Inflammatory macrophage (primary cell): ENCODE measurements at regions not wholly inside any gene's neighbourhood (a gene's known extent, or its start where the extent isn't known, plus 50 kb on each side); places are given as distances from the start of the nearest gene placed in this dataset.

Source experiments
- DNase-seq, 2 donors: peaks; one replicate each; pipeline ENCODE4 v3.0.0-alpha.2; 2020 to 2022

DNA sequence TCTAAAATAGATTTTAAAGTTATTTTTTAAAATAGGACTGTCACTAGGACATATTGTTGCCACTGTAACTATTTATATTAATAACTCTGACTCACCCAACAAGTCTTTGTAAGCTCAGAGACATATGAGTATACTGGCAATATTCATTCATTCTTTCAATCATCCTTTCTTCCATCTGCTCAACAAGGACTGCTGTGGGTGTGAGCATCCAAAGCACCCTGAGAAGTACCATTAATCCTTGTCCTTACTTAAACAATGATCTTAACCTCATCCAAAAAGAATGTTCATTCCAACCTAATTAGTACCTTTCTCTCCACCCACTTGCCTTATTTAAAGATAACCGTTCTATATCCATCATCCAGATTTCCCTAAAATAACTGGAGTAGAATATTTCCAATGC lies 94.2 kb upstream of the PPP2R3A start:
- no peak for DNase-seq

GRCh38 chr3:135874035-135874434 lies 91.5 kb upstream of the PPP2R3A start:
- DNase-seq, result no peak

GRCh38 chr3:135878501-135878900 lies 87.0 kb upstream of the PPP2R3A start:
- DNase-seq, result no peak

DNA sequence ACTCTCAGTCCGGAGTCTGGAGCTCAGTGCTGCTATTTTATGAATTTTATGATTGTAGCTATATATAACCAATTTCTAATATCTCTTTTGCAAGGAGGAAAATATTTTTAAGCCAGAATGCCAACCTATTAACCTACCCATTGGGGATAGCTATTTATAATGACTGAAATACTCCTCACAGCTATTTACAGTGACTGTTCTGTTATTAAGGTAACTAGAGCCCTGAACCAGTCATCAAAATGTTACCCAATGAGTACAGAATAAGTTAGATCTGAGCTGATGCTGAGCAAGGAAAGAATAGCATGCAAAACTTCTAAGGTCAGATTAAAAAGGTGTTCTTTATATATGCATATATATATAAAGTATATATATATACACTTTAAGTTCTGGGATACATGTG lies 79.6 kb upstream of the PPP2R3A start:
- DNase-seq, result no peak

DNA sequence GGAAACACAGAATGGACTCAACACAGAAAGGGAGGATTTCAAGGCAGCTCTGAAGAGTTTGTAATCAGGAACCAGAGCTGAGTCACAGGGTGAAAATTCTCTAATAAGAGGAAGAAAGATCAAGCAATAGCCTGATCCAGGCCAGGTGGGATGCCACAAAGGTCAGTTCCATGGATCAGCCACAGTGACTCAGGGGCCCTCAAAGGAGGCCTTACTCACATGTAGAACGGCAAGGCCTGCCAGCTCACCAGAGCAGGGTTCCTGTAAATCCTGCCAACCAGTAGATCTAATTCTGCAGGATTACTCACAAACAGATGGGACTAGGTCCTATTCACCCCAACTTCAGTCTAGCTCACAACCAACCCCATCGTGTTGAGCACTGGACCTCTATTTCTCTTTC lies 78.3 kb upstream of the PPP2R3A start:
- no peak for DNase-seq

GRCh38 chr3:135889443-135889842 lies 76.1 kb upstream of the PPP2R3A start:
- no peak for DNase-seq

DNA sequence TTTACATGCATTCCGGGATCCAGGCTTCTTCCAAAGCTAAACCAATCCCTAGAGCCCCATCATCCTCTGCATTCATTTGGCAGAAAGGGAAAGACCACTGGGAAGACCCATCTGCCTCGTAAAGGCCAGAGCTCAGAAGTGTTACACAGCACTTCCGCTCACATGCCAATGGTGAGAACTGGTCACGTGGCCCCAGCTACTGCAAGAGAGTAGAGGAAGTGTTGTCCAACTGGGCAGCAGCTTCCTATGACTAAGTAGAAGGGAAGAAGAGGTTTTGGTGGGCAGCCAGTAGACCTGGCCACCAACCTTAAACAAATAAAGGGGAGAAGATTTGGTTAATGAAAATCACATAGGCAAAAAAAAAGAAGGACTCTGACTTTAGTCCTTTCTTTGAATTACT lies 74.4 kb upstream of the PPP2R3A start:
- DNase-seq, result peak in 1 of 2 donors; percentile 4

GRCh38 chr3:135895106-135895733 lies 70.3 kb upstream of the PPP2R3A start:
- peak; percentile 61 to 68 for DNase-seq

DNA sequence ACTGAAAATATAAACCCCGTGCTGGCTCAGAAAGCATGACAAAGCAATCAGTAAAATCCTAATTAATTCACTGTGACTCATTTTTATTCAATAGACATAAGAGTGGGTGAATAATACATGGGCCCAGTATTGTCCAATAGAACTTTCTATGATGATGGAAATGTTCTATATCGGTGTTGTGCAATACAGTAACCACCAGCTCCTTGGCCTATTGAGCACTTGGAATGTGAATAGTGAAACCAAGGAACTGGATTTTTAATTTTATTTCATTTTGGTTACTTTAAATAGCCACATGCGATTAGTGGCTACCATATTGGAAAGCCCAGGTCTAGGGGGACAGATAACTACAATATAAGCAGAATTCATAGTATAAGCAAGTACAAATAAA lies 69.8 kb upstream of the PPP2R3A start:
- DNase-seq, result no peak

- DNase-seq, result no peak
Observed at GRCh38 chr3:135896613-135897012, 68.9 kb upstream of the PPP2R3A start.

GRCh38 chr3:135897715-135898114 lies 67.8 kb upstream of the PPP2R3A start:
- DNase-seq, result no peak

GRCh38 chr3:135898774-135899173 lies 66.8 kb upstream of the PPP2R3A start:
- DNase-seq, result no peak

DNA sequence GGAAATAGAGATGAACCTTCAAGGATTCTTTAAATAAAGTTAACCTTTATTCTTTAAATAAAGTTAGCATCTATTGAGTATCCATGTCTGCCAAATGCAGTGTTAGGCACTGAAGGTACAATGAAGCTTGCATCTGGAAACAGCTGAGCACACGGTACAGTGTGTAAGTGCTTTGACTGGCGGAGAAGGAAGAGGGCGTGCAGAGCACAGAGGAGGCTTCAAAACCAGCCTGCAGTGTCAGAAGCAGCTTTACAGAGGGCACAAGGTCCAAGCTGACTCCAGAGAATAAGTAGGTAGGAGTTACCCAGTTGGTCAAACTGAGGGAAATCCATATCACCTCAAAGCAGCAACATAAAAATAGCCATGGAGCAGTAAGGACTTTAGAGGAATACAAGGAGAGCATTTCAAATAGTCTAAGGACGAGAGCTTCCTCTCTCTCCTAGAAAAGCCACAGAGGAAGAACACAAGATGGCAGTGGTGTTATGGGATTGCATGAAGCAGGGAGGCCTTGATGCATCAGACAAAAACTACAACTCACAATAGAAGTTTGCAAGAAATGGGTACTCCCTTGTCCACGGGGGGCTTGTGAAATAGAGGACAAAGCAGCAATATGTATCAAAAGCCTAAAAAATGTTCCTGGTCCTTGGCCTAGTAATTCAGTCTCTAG lies 60.3 kb upstream of the PPP2R3A start:
- DNase-seq, result no peak

DNA sequence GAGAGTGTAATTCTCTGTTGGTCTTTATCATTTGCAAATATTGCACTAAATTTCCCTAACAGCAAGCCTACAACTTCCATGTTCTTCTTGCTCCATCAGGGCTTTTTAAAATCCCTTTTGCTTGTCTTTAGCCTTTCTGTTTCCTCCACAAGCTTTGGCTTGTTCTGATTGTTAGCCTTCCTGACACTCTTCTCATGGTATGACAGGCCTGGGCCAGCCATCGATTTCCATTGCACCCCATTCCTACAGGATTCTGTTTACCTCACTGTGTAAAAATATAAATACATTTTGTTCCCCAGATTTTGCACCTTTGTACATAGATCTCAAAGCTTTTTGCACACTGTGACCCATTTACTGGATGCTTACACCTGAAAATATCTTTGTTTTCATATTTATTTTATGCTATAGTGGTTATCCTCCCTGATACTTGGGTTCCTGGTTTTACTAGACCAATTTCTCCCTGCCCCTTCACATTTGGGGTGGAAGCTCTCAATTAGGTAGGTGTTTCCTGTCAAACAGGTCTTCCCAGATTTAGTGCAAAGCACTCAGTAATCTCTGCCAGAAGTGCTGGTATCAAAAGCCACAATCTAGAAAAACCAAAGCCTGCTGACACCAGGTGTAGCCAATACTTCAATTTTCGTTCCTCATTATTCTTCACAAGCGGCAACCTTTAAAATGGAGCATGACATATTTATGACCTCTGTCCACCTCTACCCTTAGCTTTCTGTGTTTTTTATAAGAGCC lies 57.9 kb upstream of the PPP2R3A start:
- no peak for DNase-seq

DNA sequence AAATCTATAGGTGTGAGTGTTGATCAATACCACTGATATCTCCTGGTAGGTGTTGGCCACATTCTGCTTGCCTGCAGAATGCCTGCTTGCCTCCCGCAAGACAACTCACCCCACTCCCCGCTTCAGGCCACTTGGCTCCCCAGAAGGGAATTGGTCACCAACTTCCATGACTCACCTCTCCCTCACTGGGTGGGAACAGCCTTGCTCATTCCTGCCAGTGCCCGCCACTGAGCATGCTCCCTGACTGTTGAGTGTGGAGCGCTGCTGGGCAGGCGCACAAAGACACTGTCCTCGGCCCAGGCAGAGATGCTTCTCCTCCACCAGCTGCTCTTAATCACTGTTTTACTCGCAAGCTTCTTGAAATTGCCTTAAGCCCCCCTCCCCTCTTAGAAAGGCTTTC lies 57.3 kb upstream of the PPP2R3A start:
- no peak for DNase-seq

GRCh38 chr3:135908737-135909136 lies 56.8 kb upstream of the PPP2R3A start:
- DNase-seq, result no peak

GRCh38 chr3:135911110-135911509 lies 54.4 kb upstream of the PPP2R3A start:
- DNase-seq, result no peak

DNA sequence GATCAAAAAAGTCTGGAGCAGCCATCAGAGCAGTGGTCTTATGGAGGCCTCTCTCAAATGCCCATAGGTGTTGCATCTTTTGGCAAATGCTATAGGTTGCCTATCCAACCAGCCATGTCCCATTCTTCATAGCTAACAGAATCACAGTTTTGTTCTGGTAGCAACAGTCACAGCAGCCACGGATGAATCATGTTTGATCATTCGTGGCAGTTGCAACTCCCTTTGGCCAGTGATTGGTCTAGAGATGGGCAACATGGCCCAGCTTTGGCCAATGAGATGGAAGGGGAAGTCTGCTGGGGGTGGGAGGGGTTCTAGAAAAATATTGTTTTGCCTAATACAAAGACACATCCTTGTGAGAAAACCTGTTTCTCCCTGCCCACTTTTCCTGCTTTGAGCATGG lies 50.3 kb upstream of the PPP2R3A start:
- DNase-seq, result no peak
